Right lobe of liver (tissue), 6 donors: ENCODE measurements at regions not wholly inside any gene's neighbourhood (a gene's known extent, or its start where the extent isn't known, plus 50 kb on each side); places are given as distances from the start of the nearest gene placed in this dataset.

ENCODE experiments used
- ATAC-seq, 4 donors: fragments of 200-7000 bp; cut with Tn5 transposase; one replicate each; pipeline ENCODE4 v1.9.1; 2020; ENCODE audit warnings: mild to moderate bottlenecking in 4 of 4, moderate library complexity in 4 of 4
- DNase-seq, 3 donors: peaks; one replicate each; pipeline ENCODE4 v3.0.0-alpha.2; 2020
- H3K27ac ChIP-seq, 3 donors: fragments of 200-600 bp; one replicate each; pipeline ENCODE4 v1.8.0; 2022
- H3K27me3 ChIP-seq, 2 donors: fragments of 200-600 bp; one replicate each; pipeline ENCODE4 v1.8.0; 2022
- H3K36me3 ChIP-seq, 4 donors: fragments of 200-600 bp; sonication (generic) in 1 of 4; one replicate each; pipeline versions ENCODE4 v1.5.1 to v1.8.0; 2017 to 2022; ENCODE audit warnings: control low read depth in 1 of 4
- H3K4me1 ChIP-seq, 4 donors: fragments of 200-600 bp; sonication (generic) in 1 of 4; one replicate each; pipeline versions ENCODE4 v1.5.1 to v1.8.0; 2017 to 2022; ENCODE audit warnings: control low read depth in 1 of 4
- H3K4me3 ChIP-seq, 3 donors: fragments of 200-600 bp; one replicate each; pipeline ENCODE4 v1.8.0; 2022
- H3K9me3 ChIP-seq, 4 donors: fragments of 200-600 bp; sonication (generic) in 1 of 4; one replicate each; pipeline versions ENCODE4 v1.5.1 to v1.8.0; 2017 to 2022; ENCODE audit warnings: control low read depth in 1 of 4
- CTCF ChIP-seq, 4 donors: fragments of 200-600 bp in 3 of 4; fragments of 450-650 bp in 1 of 4; IDR thresholded peaks; one replicate each; pipeline versions ENCODE4 v1.5.1 to v1.8.0; 2016 to 2022; ENCODE audit warnings: antibody characterized with exemption in 4 of 4, mild to moderate bottlenecking in 2 of 4
- POLR2A ChIP-seq: fragments of 450-650 bp; IDR thresholded peaks from one replicate; pipeline ENCODE4 v1.6.1; 2017; ENCODE audit warnings: antibody characterized with exemption, mild to moderate bottlenecking
- WGBS: methylation state at CpG from one replicate; pipeline ENCODE4 v1.1.6; 2018; ENCODE audit warnings: low coverage, low lambda C conversion rate; ENCODE audit not compliant: insufficient coverage; ENCODE audit errors: missing lambda C conversion rate; 5-methylcytosine and 5-hydroxymethylcytosine counted together
- intact Hi-C, 2 donors: fragments of 100-400 bp; cut with DNase I; formaldehyde crosslinking; loops; one replicate each; pipeline versions ENCODE4 v1.11.2 to v1.14.1; 2022
- donor health status: DM: no; HTN: yes; CAD: no.
- donor health status: DM: no; HTN: no; CAD: no.
- donor health status: DM: no; HTN: no; CAD: no.
- donor health status: DM: no; HTN: yes; CAD: no.
- donor health status: DM: no; HTN: yes; CAD: no.

GRCh38 chr16:19936441-19936840, 51.8 kb upstream of the GPRC5B start:
- ATAC-seq, result no peak
- no peak for TF ChIP-seq POLR2A
- no peak for TF ChIP-seq CTCF (IDR thresholded peaks at IDR 0.05)
- H3K9me3 ChIP-seq, result no peaks in the 10 kb centered on the region
- no peaks in the 10 kb centered on the region for H3K4me1 ChIP-seq
- H3K36me3 ChIP-seq, result no peaks in the 10 kb centered on the region
- no peaks in the 10 kb centered on the region for H3K27me3 ChIP-seq
- no peak for DNase-seq
- intact Hi-C loops, result no loop called here
- H3K4me3 ChIP-seq, result no peak overlapping the region
- H3K27ac ChIP-seq, result no peak overlapping the region
- WGBS, result 56% methylated on average over 3 of the region's 3 CpGs

DNA sequence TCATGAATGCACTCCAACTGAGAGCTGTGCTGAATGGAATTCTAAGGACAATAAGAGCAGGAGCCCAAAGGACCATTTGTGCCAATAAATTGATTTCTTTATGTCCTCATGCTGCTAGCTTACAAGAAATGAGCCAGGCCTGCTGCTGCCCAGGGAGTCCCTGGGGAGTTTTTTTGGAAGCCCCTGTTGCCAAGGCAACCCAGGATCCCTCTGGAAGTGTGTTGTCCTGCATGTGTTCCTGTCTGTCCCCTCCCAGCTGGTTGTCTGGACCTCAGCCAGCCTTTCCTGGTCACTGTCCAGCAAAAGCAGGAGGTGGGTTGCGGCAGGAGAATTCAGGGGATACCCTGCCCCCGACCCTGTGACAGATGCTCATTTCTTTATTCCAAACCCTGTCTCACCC, 51.0 kb upstream of the GPRC5B start:
- no CpG with 5 or more reads among the region's 2 CpGs for WGBS
- H3K4me3 ChIP-seq, result no peak overlapping the region
- H3K9me3 ChIP-seq, result no peaks in the 10 kb centered on the region
- intact Hi-C loops, result no loop called here
- H3K27ac ChIP-seq, result no peak overlapping the region
- H3K4me1 ChIP-seq, result no peaks in the 10 kb centered on the region
- H3K36me3 ChIP-seq, result no peaks in the 10 kb centered on the region
- no peak for TF ChIP-seq POLR2A
- no peak for TF ChIP-seq CTCF (IDR thresholded peaks at IDR 0.05)
- no peak for DNase-seq
- no peak for ATAC-seq
- no peaks in the 10 kb centered on the region for H3K27me3 ChIP-seq
